B cell (primary cell): ENCODE measurements at regions not wholly inside any gene's neighbourhood (a gene's known extent, or its start where the extent isn't known, plus 50 kb on each side); places are given as distances from the start of the nearest gene placed in this dataset.

Experiments used
- ATAC-seq: fragments of 200-7000 bp; cut with Tn5 transposase; one replicate; pipeline ENCODE4 v1.10.0; 2021; ENCODE audit warnings: low read depth, mild to moderate bottlenecking, moderate number of reproducible peaks, moderate library complexity
- CTCF ChIA-PET: fragments of 350-600 bp; sonication (Branson Sonifier 250); formaldehyde crosslinking; loops from one replicate; lab custom pipeline; 2021; ENCODE audit warnings: antibody characterized with exemption, inconsistent platforms; lab: Charles Lee
- POLR2A ChIA-PET: fragments of 350-600 bp; sonication (Branson Sonifier 250); formaldehyde crosslinking; loops from one replicate; lab custom pipeline; 2021; ENCODE audit warnings: antibody characterized with exemption; lab: Charles Lee
- DNase-seq: peaks from one replicate; pipeline ENCODE4 v3.0.0; 2013
- H2AFZ ChIP-seq: 2 replicates; pipeline ENCODE4 v1.6.1; 2012; ENCODE audit warnings: mild to moderate bottlenecking, low read depth, low read length; ENCODE audit not compliant: insufficient read depth, poor library complexity, severe bottlenecking
- H3K27ac ChIP-seq, 2 donors: 1 replicate in 1 of 2; 2 replicates in 1 of 2; pipeline ENCODE4 v1.5.1; 2012 to 2013; ENCODE audit warnings: low read length in 2 of 2, mild to moderate bottlenecking in 2 of 2, moderate library complexity in 1 of 2
- H3K27me3 ChIP-seq, 4 experiments: fragments of 200-600 bp in 1 of 4; sonication (generic) in 1 of 4; replicated peaks in 1 of 4; 1 replicate in 2 of 4; 2 replicates in 2 of 4; pipeline versions ENCODE4 v1.6.1 to v1.7.0; 2013 to 2016; ENCODE audit warnings: low read length in 3 of 4, mild to moderate bottlenecking in 2 of 4, mixed read lengths in 1 of 4, moderate library complexity in 1 of 4; ENCODE audit not compliant: insufficient read depth in 4 of 4, control insufficient read depth in 3 of 4; ENCODE audit errors: control extremely low read depth in 1 of 4
- H3K36me3 ChIP-seq, 2 experiments: replicated peaks in 1 of 2; 1 replicate in 1 of 2; 2 replicates in 1 of 2; pipeline versions ENCODE4 v1.6.1 to v1.7.1; 2013; ENCODE audit warnings: low read length in 1 of 2; ENCODE audit not compliant: insufficient read depth in 2 of 2, control insufficient read depth in 1 of 2; ENCODE audit errors: control extremely low read depth in 1 of 2, extremely low read depth in 1 of 2
- H3K4me1 ChIP-seq, 2 donors: fragments of 200-600 bp in 1 of 2; sonication (generic) in 1 of 2; 1 replicate in 1 of 2; 2 replicates in 1 of 2; pipeline versions ENCODE4 v1.5.1 to v1.6.1; 2013 to 2017; ENCODE audit warnings: low read length in 2 of 2; ENCODE audit not compliant: control insufficient read depth in 2 of 2, insufficient read depth in 2 of 2
- H3K4me2 ChIP-seq: replicated peaks from 2 replicates; pipeline ENCODE3; 2012; ENCODE audit warnings: mild to moderate bottlenecking, low read depth, low read length; ENCODE audit not compliant: poor library complexity, severe bottlenecking
- H3K4me3 ChIP-seq, 5 experiments: fragments of 200-600 bp in 1 of 5; sonication (generic) in 1 of 5; 1 replicate in 3 of 5; 2 replicates in 2 of 5; pipeline versions ENCODE4 v1.5.1 to v1.7.0; 2011 to 2016; ENCODE audit warnings: low read length in 4 of 5, mild to moderate bottlenecking in 4 of 5, low read depth in 2 of 5, control low read depth in 1 of 5, moderate library complexity in 1 of 5; ENCODE audit not compliant: insufficient read depth in 1 of 5; ENCODE audit errors: control extremely low read depth in 1 of 5, extremely low read depth in 1 of 5
- H3K79me2 ChIP-seq: fragments of 200-600 bp; sonication (generic); one replicate; pipeline ENCODE4 v1.6.0; 2016; ENCODE audit warnings: low read length; ENCODE audit not compliant: control insufficient read depth, insufficient read depth
- H3K9ac ChIP-seq: fragments of 200-600 bp; sonication (generic); 2 replicates; pipeline ENCODE4 v1.6.1; 2017; ENCODE audit warnings: mild to moderate bottlenecking, low read length, moderate library complexity
- H3K9me3 ChIP-seq, 3 donors: one replicate each; pipeline versions ENCODE4 v1.6.1 to v1.7.1; 2013; ENCODE audit warnings: low read length in 2 of 3; ENCODE audit not compliant: control insufficient read depth in 2 of 3, insufficient read depth in 1 of 3; ENCODE audit errors: control extremely low read depth in 1 of 3
- H4K20me1 ChIP-seq: 2 replicates; pipeline ENCODE4 v1.6.0; 2012; ENCODE audit warnings: mild to moderate bottlenecking, low read length; ENCODE audit not compliant: insufficient read depth, control insufficient read depth, poor library complexity, severe bottlenecking
- H3K27ac Mint-ChIP-seq: one replicate; pipeline ENCODE4 v1.8.0; 2021; ENCODE audit warnings: mixed read lengths
- H3K27me3 Mint-ChIP-seq: one replicate; pipeline ENCODE4 v1.8.0; 2021; ENCODE audit warnings: mixed read lengths
- H3K4me1 Mint-ChIP-seq: one replicate; pipeline ENCODE4 v1.8.0; 2021; ENCODE audit warnings: mixed read lengths
- H3K4me3 Mint-ChIP-seq: one replicate; pipeline ENCODE4 v1.8.0; 2021; ENCODE audit warnings: mixed read lengths
- H3K9me3 Mint-ChIP-seq: one replicate; pipeline ENCODE4 v1.8.0; 2022; ENCODE audit warnings: mixed read lengths; ENCODE audit not compliant: insufficient read depth
- EZH2 ChIP-seq: IDR thresholded peaks from 2 replicates; pipeline ENCODE4 v1.6.1; 2012; ENCODE audit warnings: borderline replicate concordance, low read depth, mild to moderate bottlenecking, moderate library complexity, low read length; ENCODE audit not compliant: insufficient read depth, poor library complexity, severe bottlenecking
- WGBS: methylation state at CpG from one replicate; pipeline ENCODE4 v1.1.5; 2013; ENCODE audit warnings: missing lambda C conversion rate; ENCODE audit not compliant: insufficient coverage; 5-methylcytosine and 5-hydroxymethylcytosine counted together
- intact Hi-C: fragments of 100-400 bp; cut with micrococcal nuclease; formaldehyde crosslinking; loops from one replicate; pipeline ENCODE4 v1.10.0; 2022
- TF ChIP-seq, protein P1 (sequence below): fragments of 200-600 bp; IDR thresholded peaks from one replicate; pipeline ENCODE4 v1.8.0; 2022; ENCODE audit warnings: antibody characterized with exemption, mild to moderate bottlenecking

DNA sequence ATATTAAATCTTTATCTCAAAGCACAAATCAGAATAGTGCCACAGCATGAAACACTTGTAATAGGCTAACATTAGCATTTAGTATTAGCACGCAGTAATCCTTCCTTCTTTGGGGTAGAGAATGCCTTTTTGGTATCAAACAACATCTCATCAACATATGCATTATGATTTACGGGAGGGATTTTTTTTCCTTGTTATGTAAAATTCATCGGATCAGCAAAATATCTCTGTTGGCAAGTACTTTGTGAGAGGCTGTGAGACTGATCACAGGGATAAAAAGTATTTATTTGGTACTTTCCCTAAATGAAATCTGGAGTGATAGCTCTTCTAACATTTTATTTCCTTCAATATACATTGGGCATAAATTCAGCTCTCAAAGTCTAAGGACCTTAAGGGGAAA lies 68.4 kb upstream of the TMEM178A start:
- H3K4me3 Mint-ChIP-seq: no peak overlapping the region
- H3K27me3 Mint-ChIP-seq: peaks cover 6% of the 10 kb centered on the region
- no peaks in the 10 kb centered on the region for H3K27me3 ChIP-seq
- H3K36me3 ChIP-seq: no peaks in the 10 kb centered on the region
- ATAC-seq (no peak), DNase-seq (no peak)
- H3K4me2 ChIP-seq: no peak overlapping the region
- H3K4me3 ChIP-seq: no peak overlapping the region
- no peak overlapping the region for H3K27ac Mint-ChIP-seq
- TF ChIP-seq, protein P1, sequence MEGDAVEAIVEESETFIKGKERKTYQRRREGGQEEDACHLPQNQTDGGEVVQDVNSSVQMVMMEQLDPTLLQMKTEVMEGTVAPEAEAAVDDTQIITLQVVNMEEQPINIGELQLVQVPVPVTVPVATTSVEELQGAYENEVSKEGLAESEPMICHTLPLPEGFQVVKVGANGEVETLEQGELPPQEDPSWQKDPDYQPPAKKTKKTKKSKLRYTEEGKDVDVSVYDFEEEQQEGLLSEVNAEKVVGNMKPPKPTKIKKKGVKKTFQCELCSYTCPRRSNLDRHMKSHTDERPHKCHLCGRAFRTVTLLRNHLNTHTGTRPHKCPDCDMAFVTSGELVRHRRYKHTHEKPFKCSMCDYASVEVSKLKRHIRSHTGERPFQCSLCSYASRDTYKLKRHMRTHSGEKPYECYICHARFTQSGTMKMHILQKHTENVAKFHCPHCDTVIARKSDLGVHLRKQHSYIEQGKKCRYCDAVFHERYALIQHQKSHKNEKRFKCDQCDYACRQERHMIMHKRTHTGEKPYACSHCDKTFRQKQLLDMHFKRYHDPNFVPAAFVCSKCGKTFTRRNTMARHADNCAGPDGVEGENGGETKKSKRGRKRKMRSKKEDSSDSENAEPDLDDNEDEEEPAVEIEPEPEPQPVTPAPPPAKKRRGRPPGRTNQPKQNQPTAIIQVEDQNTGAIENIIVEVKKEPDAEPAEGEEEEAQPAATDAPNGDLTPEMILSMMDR: no peak
- TF ChIP-seq EZH2: no peak
- H3K79me2 ChIP-seq: no peaks in the 10 kb centered on the region
- intact Hi-C loops: no loop called here
- POLR2A ChIA-PET: no interaction called here
- H3K4me1 Mint-ChIP-seq: no peaks in the 10 kb centered on the region
- no peaks in the 10 kb centered on the region for H3K4me1 ChIP-seq
- no peak overlapping the region for H3K9ac ChIP-seq
- WGBS: no CpG with 5 or more reads among the region's 3 CpGs
- no peaks in the 10 kb centered on the region for H3K9me3 ChIP-seq
- H3K9me3 Mint-ChIP-seq: no peaks in the 10 kb centered on the region
- H2AFZ ChIP-seq: no peak overlapping the region
- no peaks in the 10 kb centered on the region for H4K20me1 ChIP-seq
- CTCF ChIA-PET: no interaction called here
- no peak overlapping the region for H3K27ac ChIP-seq

DNA sequence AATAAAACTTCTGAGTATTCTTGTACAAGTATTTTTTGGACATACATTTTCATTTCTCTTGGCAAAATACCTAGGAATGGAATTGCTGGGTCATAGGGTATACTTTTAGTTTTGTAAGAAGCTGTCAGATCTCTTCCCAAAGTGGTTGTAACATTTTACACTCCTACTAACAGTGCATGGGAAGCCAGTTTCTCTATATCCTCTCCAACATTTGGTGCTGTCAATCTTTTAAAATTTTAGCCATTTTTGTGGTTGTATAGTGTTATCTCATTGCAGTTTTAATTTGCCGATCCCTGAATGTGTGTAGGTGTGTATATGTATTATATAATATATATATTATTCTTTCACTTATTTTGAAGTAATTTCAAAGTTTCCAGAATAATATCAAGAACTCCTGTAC lies 63.1 kb upstream of the TMEM178A start:
- H3K27ac Mint-ChIP-seq: no peak overlapping the region
- Histone ChIP-seq H3K4me1 (no peaks in the 10 kb centered on the region), H3K4me2 (no peak overlapping the region), H3K4me3 (no peak overlapping the region), H2AFZ (no peak overlapping the region), H4K20me1 (no peaks in the 10 kb centered on the region), H3K79me2 (no peaks in the 10 kb centered on the region), H3K36me3 (no peaks in the 10 kb centered on the region), H3K27me3 (no peaks in the 10 kb centered on the region), H3K9me3 (no peaks in the 10 kb centered on the region), H3K27ac (no peak overlapping the region), H3K9ac (no peak overlapping the region)
- no CpG with 5 or more reads among the region's 1 CpG for WGBS
- ATAC-seq: no peak
- CTCF ChIA-PET: no interaction called here
- DNase-seq: no peak
- TF ChIP-seq, protein P1: no peak
- no peak for TF ChIP-seq EZH2
- intact Hi-C loops: no loop called here
- H3K4me3 Mint-ChIP-seq: no peak overlapping the region
- peaks cover 6% of the 10 kb centered on the region for H3K27me3 Mint-ChIP-seq
- no peaks in the 10 kb centered on the region for H3K9me3 Mint-ChIP-seq
- H3K4me1 Mint-ChIP-seq: no peaks in the 10 kb centered on the region
- POLR2A ChIA-PET: no interaction called here
